HG03460 (cell line): ENCODE measurements at regions not wholly inside any gene's neighbourhood (a gene's known extent, or its start where the extent isn't known, plus 50 kb on each side); places are given as distances from the start of the nearest gene placed in this dataset.
"Not testable (repeated sequence)": the region's sequence is repeated elsewhere in the genome, so short reads cannot be mapped to it uniquely, and the experiment has no call there.

Experiments
- ATAC-seq: cut with Tn5 transposase; IDR thresholded peaks from one replicate; pipeline ENCODE4 v1.9.1; 2021; ENCODE audit not compliant: unreplicated experiment

GRCh38 chr6:137707590-137708360 is 159.3 kb upstream of the TNFAIP3 start:
- peak; percentile 61 for ATAC-seq

DNA sequence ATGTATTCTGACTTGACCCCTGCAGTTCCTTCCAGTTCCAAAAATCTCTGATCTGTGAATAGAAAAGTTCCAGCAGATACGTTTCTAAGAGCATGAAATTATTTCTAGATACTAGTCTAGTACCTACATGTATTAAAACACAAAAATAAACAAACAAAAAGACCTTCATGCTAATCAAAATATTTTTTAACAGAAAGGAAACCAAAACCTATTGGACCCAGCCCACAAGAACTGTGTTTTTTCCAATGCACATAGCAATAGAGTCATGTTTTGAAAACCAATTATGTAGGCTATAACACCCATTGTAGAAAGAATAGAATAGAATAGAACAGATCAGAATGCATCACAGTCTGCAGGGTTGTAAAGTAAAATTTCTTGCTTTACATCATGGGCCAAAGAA is 158.6 kb upstream of the TNFAIP3 start:
- no peak for ATAC-seq

- ATAC-seq: no peak
These were observed 157.4 kb upstream of the TNFAIP3 start for GRCh38 chr6:137709424-137710236.

DNA sequence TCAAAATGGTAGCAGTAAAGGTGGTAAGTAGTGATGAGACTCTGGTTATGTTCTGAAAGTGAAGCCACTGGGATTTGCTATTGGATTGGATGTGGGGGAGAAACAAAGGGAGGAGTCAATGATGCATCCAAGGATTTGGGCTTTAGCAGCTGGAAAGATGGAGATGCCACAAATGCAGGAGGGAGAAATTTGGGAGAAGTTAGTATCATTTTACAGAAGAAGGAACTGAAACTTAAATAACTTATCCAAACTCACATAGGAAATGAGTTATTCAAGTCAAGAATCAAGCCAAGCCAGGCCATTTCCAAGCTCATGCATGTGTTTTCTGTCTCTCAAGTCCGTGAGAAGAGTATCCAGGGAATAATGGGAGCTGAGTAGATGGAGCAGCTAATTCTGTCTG is 155.1 kb upstream of the TNFAIP3 start:
- ATAC-seq: no peak

GRCh38 chr6:137712587-137712986 is 154.5 kb upstream of the TNFAIP3 start:
- ATAC-seq: no peak

DNA sequence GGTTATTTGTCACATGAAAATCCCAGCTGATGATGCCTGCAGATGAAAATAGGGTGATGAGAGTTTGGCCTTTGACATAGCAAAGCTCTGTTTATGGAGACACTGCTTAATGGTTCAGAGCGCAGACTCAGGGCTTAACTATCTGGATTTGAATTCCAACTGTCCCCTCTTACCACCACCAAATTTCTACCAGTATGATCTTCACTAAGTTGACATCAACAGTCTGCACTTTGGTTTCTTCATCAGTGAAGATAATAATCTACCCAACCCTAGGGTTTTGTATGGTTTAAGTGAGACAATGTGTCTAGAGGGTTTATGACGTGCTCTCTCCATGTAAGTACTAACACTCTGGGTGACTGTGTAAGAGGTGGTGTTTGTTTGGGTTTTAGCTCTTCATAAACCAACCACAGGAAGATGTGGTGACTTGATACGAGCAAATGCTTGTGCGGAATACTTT is 151.4 kb upstream of the TNFAIP3 start:
- no peak for ATAC-seq

DNA sequence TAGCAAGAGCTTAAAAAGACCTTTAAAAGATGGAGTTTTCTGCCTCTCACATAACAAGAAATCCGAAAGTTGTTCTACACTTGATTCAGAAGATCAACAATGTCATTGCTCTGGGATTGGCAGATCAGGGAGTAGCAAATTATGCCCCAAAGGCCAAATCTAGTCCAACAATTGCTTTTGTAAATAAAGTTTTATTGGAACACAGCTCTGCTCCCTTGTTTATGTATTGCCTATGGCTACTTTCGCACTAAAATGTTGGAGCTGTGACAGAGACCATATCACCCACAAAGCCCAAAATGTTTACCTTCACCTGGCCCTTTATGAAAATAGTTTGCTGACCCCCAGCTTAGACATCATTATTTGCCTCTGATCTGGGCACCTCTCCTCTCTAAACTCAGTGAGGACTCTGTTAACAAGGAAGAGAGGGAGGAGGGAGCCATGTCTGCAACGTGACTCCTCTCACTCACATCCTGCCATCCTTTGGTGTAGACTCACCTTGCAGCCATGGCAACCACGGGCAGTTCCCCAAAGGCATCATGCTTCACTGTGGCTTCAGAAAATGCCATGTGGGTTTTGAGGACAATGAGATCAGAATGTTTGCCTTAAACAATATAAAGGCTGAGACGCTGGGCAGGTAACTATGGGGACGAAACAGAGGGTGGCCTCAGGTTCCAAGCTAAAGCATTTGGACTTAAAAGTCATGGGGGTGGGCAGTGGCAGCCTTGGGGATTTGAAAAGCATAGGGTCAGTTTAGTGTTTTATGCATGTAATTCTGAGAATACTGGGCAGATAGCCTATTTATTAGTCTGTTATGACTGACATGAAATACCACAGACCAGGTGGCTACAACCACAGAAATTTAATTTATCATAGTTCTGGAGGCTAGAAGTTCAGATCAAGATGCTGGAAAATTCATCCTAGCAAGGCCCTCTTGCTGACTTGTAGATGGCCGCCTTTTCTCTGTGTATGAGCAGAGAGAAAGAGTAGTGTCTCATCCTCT is 149.7 kb upstream of the TNFAIP3 start:
- ATAC-seq: peak; percentile 73

DNA sequence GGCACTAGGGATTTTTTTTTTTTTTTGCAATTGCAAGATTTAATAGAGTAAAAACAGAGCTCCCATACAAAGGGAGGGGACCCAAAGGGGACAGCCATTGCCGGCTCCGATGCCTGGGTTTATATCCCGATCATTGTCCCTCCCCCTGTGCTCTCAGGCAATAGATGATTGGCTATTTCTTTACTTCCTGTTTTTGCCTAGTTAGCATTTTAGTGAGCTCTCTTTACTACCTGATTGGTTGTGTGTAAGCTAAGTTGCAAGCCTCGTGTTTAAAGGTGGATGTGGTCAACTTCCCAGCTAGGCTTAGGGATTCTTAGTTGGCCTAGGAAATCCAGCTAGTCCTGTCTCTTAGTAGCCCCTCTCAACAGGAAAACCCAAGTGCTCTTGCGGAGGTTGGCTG is 148.2 kb upstream of the TNFAIP3 start:
- not testable (repeated sequence) for ATAC-seq

- peak; percentile 54 for ATAC-seq
These were observed 144.2 kb upstream of the TNFAIP3 start for GRCh38 chr6:137722749-137723272.

- no peak for ATAC-seq
These were observed 143.6 kb upstream of the TNFAIP3 start for GRCh38 chr6:137723273-137724017.

GRCh38 chr6:137724018-137724403 is 143.0 kb upstream of the TNFAIP3 start:
- no peak for ATAC-seq

- ATAC-seq: no peak
These were observed 142.4 kb upstream of the TNFAIP3 start for GRCh38 chr6:137724495-137725211.

DNA sequence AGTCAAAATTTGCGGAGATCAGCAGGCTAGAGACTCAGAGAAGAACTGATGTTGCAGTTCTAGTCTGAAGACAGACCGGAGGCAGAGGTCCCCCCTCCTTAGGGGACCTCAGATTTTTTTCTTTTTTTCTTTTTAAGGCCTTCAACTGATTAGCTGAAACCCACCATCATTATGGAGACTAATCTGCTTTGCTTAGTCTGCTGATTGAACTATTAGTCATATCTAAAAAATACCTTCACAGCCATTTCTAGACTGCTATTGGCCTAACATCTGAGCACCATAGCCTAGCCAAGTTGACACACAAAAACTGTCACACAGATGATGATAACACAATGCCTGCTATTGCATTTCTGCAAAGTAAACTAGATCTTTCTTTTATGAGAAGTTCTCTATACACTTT is 141.1 kb upstream of the TNFAIP3 start:
- no peak for ATAC-seq

DNA sequence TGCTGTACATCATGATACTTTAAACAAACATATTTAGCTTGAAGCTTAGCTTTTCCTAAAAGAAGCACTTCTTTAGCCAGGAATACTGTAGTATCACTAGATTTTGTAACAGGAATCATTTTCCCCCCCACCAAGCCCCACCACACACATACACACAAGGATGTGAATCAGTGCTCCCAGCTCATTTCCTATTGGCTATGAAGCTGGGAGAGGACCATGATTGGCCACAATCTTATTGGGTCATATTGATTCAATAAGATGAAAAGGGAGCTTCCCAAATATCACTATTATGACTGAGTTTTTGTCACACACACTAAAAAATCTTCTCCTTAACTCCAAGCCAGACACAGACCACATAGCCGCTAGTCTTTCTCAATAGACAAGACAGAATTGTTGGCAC is 140.5 kb upstream of the TNFAIP3 start:
- no peak for ATAC-seq

- ATAC-seq: no peak
These were observed 139.8 kb upstream of the TNFAIP3 start for GRCh38 chr6:137727216-137727765.

GRCh38 chr6:137728386-137729349 is 138.4 kb upstream of the TNFAIP3 start:
- no peak for ATAC-seq

DNA sequence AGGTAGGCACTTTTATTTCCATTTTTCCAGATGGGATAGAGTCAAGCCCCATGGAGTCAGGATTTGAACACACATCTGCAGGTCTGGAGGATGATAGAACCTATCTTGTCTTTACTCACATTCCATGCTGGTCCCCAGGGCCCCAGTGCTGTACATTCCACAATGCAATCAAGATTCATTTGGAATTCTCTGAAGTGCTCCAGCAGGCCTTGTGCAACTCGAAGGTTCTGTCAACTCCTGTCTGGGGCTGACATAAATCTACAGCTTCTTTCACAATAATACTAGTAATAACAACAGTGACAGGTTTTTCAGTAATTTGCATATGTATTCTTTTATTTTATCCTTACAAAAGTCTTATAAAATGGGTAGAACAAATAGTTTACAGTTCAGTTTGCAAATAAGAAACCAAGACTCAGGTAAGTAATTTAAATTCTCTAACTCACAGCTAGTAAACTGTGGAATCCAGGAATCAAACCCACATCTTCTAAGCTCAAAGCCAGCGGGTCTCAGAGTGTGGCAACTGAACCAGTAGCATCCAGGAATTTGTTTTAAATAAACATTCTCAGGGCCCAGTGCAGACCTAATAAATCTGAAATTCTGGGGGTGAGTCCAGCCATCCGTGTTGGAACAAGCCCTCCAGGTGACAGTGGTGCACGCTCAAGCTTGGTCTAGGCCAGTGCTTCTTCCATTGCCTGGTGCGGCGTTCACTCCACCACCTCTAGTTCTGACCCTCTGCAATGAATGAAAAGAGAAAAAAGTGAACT is 137.0 kb upstream of the TNFAIP3 start:
- ATAC-seq: no peak
